A549 (cell line): ENCODE measurements at regions not wholly inside any gene's neighbourhood (a gene's known extent, or its start where the extent isn't known, plus 50 kb on each side); places are given as distances from the start of the nearest gene placed in this dataset.

Experiments used
- ATAC-seq, 2 experiments: fragments of 200-7000 bp in 1 of 2; fragments of >200 bp in 1 of 2; cut with Nextera tagmentation in 1 of 2; cut with Tn5 transposase in 1 of 2; 3 replicates each; pipeline versions ENCODE4 v1.8.0 to v1.9.1; 2018 to 2020; ENCODE audit warnings: mild to moderate bottlenecking in 1 of 2, moderate library complexity in 1 of 2
- CTCF ChIA-PET: fragments of 300-600 bp; sonication (Branson Sonifier 250); formaldehyde crosslinking; extraction: SDS; loops from one replicate; lab custom pipeline; 2021; ENCODE audit warnings: antibody characterized with exemption, inconsistent platforms; lab: Yijun Ruan, JAX
- POLR2A ChIA-PET: fragments of 350-600 bp; formaldehyde crosslinking; extraction: SDS; loops from one replicate; lab custom pipeline; 2021; ENCODE audit warnings: antibody characterized with exemption, inconsistent platforms; lab: Yijun Ruan, JAX
- DNase-seq, 2 experiments: peaks; one replicate each; pipeline versions ENCODE4 v3.0.0 to v3.0.0-alpha.2; 2011 to 2016; ENCODE audit warnings: low read depth in 1 of 2, low spot score in 1 of 2
- FAIRE-seq: peaks from 2 replicates; lab custom pipeline; 2011; peaks lifted over from hg19 to GRCh38; lab: Jason Lieb, UNC
- H3K27ac ChIP-seq, 2 experiments: fragments of >200 bp; sonication (Bioruptor Twin); formaldehyde crosslinking; 3 replicates each; pipeline ENCODE4 v1.5.1; 2016 to 2017
- H3K4me1 ChIP-seq: fragments of >200 bp; sonication (Bioruptor Twin); formaldehyde crosslinking; 3 replicates; pipeline ENCODE4 v1.6.1; 2016
- H3K4me2 ChIP-seq: fragments of >200 bp; sonication (Bioruptor Twin); formaldehyde crosslinking; 3 replicates; pipeline ENCODE4 v1.6.1; 2016
- H3K4me3 ChIP-seq: fragments of >200 bp; sonication (Bioruptor Twin); formaldehyde crosslinking; 3 replicates; pipeline ENCODE4 v1.5.1; 2016
- H3K9me3 ChIP-seq: fragments of >200 bp; sonication (Bioruptor Twin); formaldehyde crosslinking; 3 replicates; pipeline ENCODE4 v1.6.1; 2016
- BCL3 ChIP-seq: fragments of >200 bp; sonication (Bioruptor Twin); formaldehyde crosslinking; IDR thresholded peaks from 3 replicates; pipeline ENCODE4 v1.6.1; 2016
- BHLHE40 ChIP-seq: IDR thresholded peaks from 2 replicates; pipeline ENCODE4 v1.6.1; 2012; ENCODE audit warnings: low read depth, low read length, inconsistent platforms
- CBX2 ChIP-seq: fragments of 200-600 bp; sonication (generic); IDR thresholded peaks from 2 replicates; pipeline ENCODE4 v1.6.1; 2016; ENCODE audit warnings: low read depth, mild to moderate bottlenecking, borderline replicate concordance
- CBX8 ChIP-seq: fragments of 200-600 bp; sonication (generic); IDR thresholded peaks from 2 replicates; pipeline ENCODE4 v1.6.1; 2016
- CHD4 ChIP-seq: fragments of 200-600 bp; sonication (generic); IDR thresholded peaks from 2 replicates; pipeline ENCODE4 v1.6.1; 2016; ENCODE audit warnings: antibody characterized with exemption, mild to moderate bottlenecking, borderline replicate concordance
- CTCF ChIP-seq: fragments of >200 bp; sonication (Bioruptor Twin); formaldehyde crosslinking; IDR thresholded peaks from 3 replicates; pipeline ENCODE4 v1.5.1; 2016
- E2F6 ChIP-seq: IDR thresholded peaks from 2 replicates; pipeline ENCODE4 v1.6.1; 2012; ENCODE audit warnings: low read depth, borderline replicate concordance
- EHF ChIP-seq: fragments of 250-450 bp; sonication (Bioruptor Pico); IDR thresholded peaks from 2 replicates; pipeline ENCODE4 v1.5.0; 2020; ENCODE audit warnings: mild to moderate bottlenecking
- ELK1 ChIP-seq: fragments of 150-350 bp; IDR thresholded peaks from 2 replicates; pipeline ENCODE4 v1.6.1; 2014; ENCODE audit warnings: low read depth, mild to moderate bottlenecking, low read length
- FOSL2 ChIP-seq, 2 experiments: fragments of 450-650 bp in 1 of 2; fragments of >200 bp in 1 of 2; sonication (Bioruptor Twin) in 1 of 2; formaldehyde crosslinking; IDR thresholded peaks; 2 replicates each; pipeline versions ENCODE4 v1.5.0 to v1.6.1; 2016 to 2020; ENCODE audit warnings: mild to moderate bottlenecking in 1 of 2, moderate library complexity in 1 of 2
- HDAC2 ChIP-seq: fragments of 200-600 bp; sonication (generic); IDR thresholded peaks from 2 replicates; pipeline ENCODE4 v1.6.1; 2016
- HOXA7 ChIP-seq: fragments of 250-450 bp; sonication (Bioruptor Pico); IDR thresholded peaks from 2 replicates; pipeline ENCODE4 v1.5.0; 2020; ENCODE audit warnings: mild to moderate bottlenecking, moderate library complexity
- JUNB ChIP-seq: fragments of >200 bp; sonication (Bioruptor Twin); formaldehyde crosslinking; IDR thresholded peaks from 2 replicates; pipeline ENCODE4 v1.6.1; 2016
- MAZ ChIP-seq: fragments of 150-350 bp; IDR thresholded peaks from 2 replicates; pipeline ENCODE4 v1.6.1; 2014; ENCODE audit warnings: antibody characterized with exemption, low read depth, low read length, borderline replicate concordance
- MYC ChIP-seq: IDR thresholded peaks from 2 replicates; pipeline ENCODE4 v1.6.1; 2012; ENCODE audit warnings: mild to moderate bottlenecking, inconsistent platforms, low read length, improper control_type of control experiment, borderline replicate concordance
- NR3C1 ChIP-seq: fragments of >200 bp; sonication (Bioruptor Twin); formaldehyde crosslinking; IDR thresholded peaks from 3 replicates; pipeline ENCODE4 v1.6.1; 2017
- PBX3 ChIP-seq: IDR thresholded peaks from 2 replicates; pipeline ENCODE4 v1.6.1; 2012
- REST ChIP-seq: fragments of 200-600 bp; sonication (generic); IDR thresholded peaks from 2 replicates; pipeline ENCODE4 v1.6.1; 2016; ENCODE audit warnings: antibody characterized with exemption, mild to moderate bottlenecking, moderate library complexity
- RFX5 ChIP-seq: fragments of 450-650 bp; IDR thresholded peaks from 2 replicates; pipeline ENCODE4 v1.7.1; 2014; ENCODE audit warnings: antibody characterized with exemption, mild to moderate bottlenecking, moderate library complexity
- USF2 ChIP-seq: fragments of 450-650 bp; IDR thresholded peaks from 2 replicates; pipeline ENCODE4 v1.6.1; 2014; ENCODE audit warnings: antibody characterized with exemption
- ZSCAN20 ChIP-seq: fragments of 250-450 bp; sonication (Bioruptor Pico); IDR thresholded peaks from 2 replicates; pipeline ENCODE4 v1.8.0; 2022; ENCODE audit warnings: mild to moderate bottlenecking, moderate library complexity
- WGBS: methylation state at CpG from one replicate; pipeline ENCODE4 v1.1.6; 2017; ENCODE audit errors: missing lambda C conversion rate; 5-methylcytosine and 5-hydroxymethylcytosine counted together

GRCh38 chr3:181493423-181493822 is 218.3 kb upstream of the SOX2 start:
- no peak for ATAC-seq
- no peak overlapping the region for H3K27ac ChIP-seq

GRCh38 chr3:181488536-181488935 is 223.2 kb upstream of the SOX2 start:
- Histone ChIP-seq H3K4me1 (no peaks in the 10 kb centered on the region), H3K27ac (no peak overlapping the region), H3K9me3 (no peaks in the 10 kb centered on the region), H3K4me2 (no peak overlapping the region), H3K4me3 (no peak overlapping the region)
- ChIA-PET CTCF (no interaction called here), POLR2A (no interaction called here)
- no peak for ATAC-seq
- no peak for DNase-seq
- 67% methylated on average over 3 of the region's 3 CpGs for WGBS
- FAIRE-seq: no peak
- TF ChIP-seq RFX5: no peak
- TF ChIP-seq PBX3: no peak
- TF ChIP-seq E2F6: no peak
- no peak for TF ChIP-seq REST
- TF ChIP-seq HOXA7 (CRISPR knock-in tag): no peak
- TF ChIP-seq HDAC2: no peak
- TF ChIP-seq MYC: no peak

More at GRCh38 chr3:181493423-181493822, 218.3 kb upstream of the SOX2 start:
- Histone ChIP-seq H3K4me1 (no peaks in the 10 kb centered on the region), H3K9me3 (no peaks in the 10 kb centered on the region), H3K4me3 (no peak overlapping the region), H3K4me2 (no peak overlapping the region)
- TF ChIP-seq JUNB (no peak), USF2 (no peak), CBX2 (no peak), CBX8 (no peak), BHLHE40 (no peak), ZSCAN20 (CRISPR knock-in tag) (no peak), EHF (CRISPR knock-in tag) (no peak), ELK1 (no peak)
- 0% methylated on average over 3 of the region's 3 CpGs for WGBS
- FAIRE-seq (no peak), DNase-seq (no peak)
- CTCF ChIA-PET: no interaction called here
- POLR2A ChIA-PET: no interaction called here

GRCh38 chr3:181487236-181487978 is 224.3 kb upstream of the SOX2 start:
- Histone ChIP-seq H3K9me3 (no peaks in the 10 kb centered on the region), H3K4me2 (no peak overlapping the region), H3K4me3 (no peak overlapping the region), H3K4me1 (no peaks in the 10 kb centered on the region), H3K27ac (no peak overlapping the region)
- POLR2A ChIA-PET: no interaction called here
- 40% methylated on average over 5 of the region's 5 CpGs for WGBS
- no peak for ATAC-seq
- no peak for FAIRE-seq
- CTCF ChIA-PET: no interaction called here
- no peak for DNase-seq
- TF ChIP-seq BCL3: no peak
- no peak for TF ChIP-seq BHLHE40
- TF ChIP-seq FOSL2 (IDR thresholded peaks at IDR 0.05): no peak
- no peak for TF ChIP-seq FOSL2 (CRISPR knock-in tag; IDR thresholded peaks at IDR 0.05)
- no peak for TF ChIP-seq MAZ
- TF ChIP-seq CHD4: no peak
- no peak for TF ChIP-seq NR3C1
- no peak for TF ChIP-seq CTCF
- no peak for TF ChIP-seq E2F6
- TF ChIP-seq HDAC2: no peak
